Activated T-cell treated with anti-CD3 and anti-CD28 coated beads, Interleukin-2, amount 50 U/mL, for 4 hours (primary cell): ENCODE measurements at regions not wholly inside any gene's neighbourhood (a gene's known extent, or its start where the extent isn't known, plus 50 kb on each side); places are given as distances from the start of the nearest gene placed in this dataset.
"Not testable (repeated sequence)": the region's sequence is repeated elsewhere in the genome, so short reads cannot be mapped to it uniquely, and the experiment has no call there.

ENCODE experiments used
- ATAC-seq, 2 donors: fragments of 200-7000 bp; cut with Tn5 transposase; one replicate each; pipeline ENCODE4 v1.10.0; 2021
- DNase-seq: peaks from one replicate; pipeline ENCODE4 v3.0.0-alpha.2; 2020
- H3K27me3 Mint-ChIP-seq: one replicate; pipeline ENCODE4 v1.8.0; 2021; ENCODE audit warnings: low read depth, mixed read lengths
- H3K36me3 Mint-ChIP-seq: one replicate; pipeline ENCODE4 v1.8.0; 2022; ENCODE audit warnings: mixed read lengths; ENCODE audit not compliant: insufficient read depth
- H3K4me1 Mint-ChIP-seq: one replicate; pipeline ENCODE4 v1.8.0; 2021; ENCODE audit warnings: low read depth, mixed read lengths
- H3K4me3 Mint-ChIP-seq: one replicate; pipeline ENCODE4 v1.8.0; 2021; ENCODE audit warnings: mild to moderate bottlenecking, moderate library complexity, mixed read lengths
- H3K9me3 Mint-ChIP-seq: one replicate; pipeline ENCODE4 v1.8.0; 2021; ENCODE audit warnings: mixed read lengths

GRCh38 chr3:27641271-27641800 lies 80.8 kb downstream of the EOMES start:
- no peaks in the 10 kb centered on the region for H3K27me3 Mint-ChIP-seq
- DNase-seq (no peak), ATAC-seq (no peak)
- no peaks in the 10 kb centered on the region for H3K36me3 Mint-ChIP-seq
- H3K4me1 Mint-ChIP-seq = peaks cover 14% of the 10 kb centered on the region
- no peaks in the 10 kb centered on the region for H3K9me3 Mint-ChIP-seq
- H3K4me3 Mint-ChIP-seq = no peak overlapping the region

GRCh38 chr3:27639271-27639670 lies 82.9 kb downstream of the EOMES start:
- Mint-ChIP-seq H3K36me3 (no peaks in the 10 kb centered on the region), H3K4me3 (no peak overlapping the region), H3K9me3 (no peaks in the 10 kb centered on the region), H3K27me3 (no peaks in the 10 kb centered on the region), H3K4me1 (peaks cover 14% of the 10 kb centered on the region)
- ATAC-seq (peak; percentile 66 to 73), DNase-seq (no peak)

GRCh38 chr3:27638594-27638993 lies 83.5 kb downstream of the EOMES start:
- DNase-seq = no peak
- Mint-ChIP-seq H3K4me1 (peaks cover 17% of the 10 kb centered on the region), H3K4me3 (no peak overlapping the region), H3K27me3 (no peaks in the 10 kb centered on the region), H3K36me3 (no peaks in the 10 kb centered on the region), H3K9me3 (no peaks in the 10 kb centered on the region)
- ATAC-seq = no peak

GRCh38 chr3:27637346-27637995 lies 84.7 kb downstream of the EOMES start:
- Mint-ChIP-seq H3K36me3 (no peaks in the 10 kb centered on the region), H3K4me1 (peaks cover 25% of the 10 kb centered on the region), H3K9me3 (no peaks in the 10 kb centered on the region), H3K4me3 (no peak overlapping the region), H3K27me3 (no peaks in the 10 kb centered on the region)
- ATAC-seq (no peak), DNase-seq (no peak)

- not testable (repeated sequence) for ATAC-seq, H3K9me3 Mint-ChIP-seq, DNase-seq, H3K4me3 Mint-ChIP-seq, H3K27me3 Mint-ChIP-seq, H3K36me3 Mint-ChIP-seq
- H3K4me1 Mint-ChIP-seq = peaks cover 36% of the 10 kb centered on the region
These were observed 87.1 kb downstream of the EOMES start for GRCh38 chr3:27635006-27635405.

GRCh38 chr3:27633224-27633545 lies 88.9 kb downstream of the EOMES start:
- H3K4me3 Mint-ChIP-seq = peak overlapping the region; percentile 90
- no peaks in the 10 kb centered on the region for H3K36me3 Mint-ChIP-seq
- no peaks in the 10 kb centered on the region for H3K9me3 Mint-ChIP-seq
- peak; percentile 42 to 46 for ATAC-seq
- no peak for DNase-seq
- no peaks in the 10 kb centered on the region for H3K27me3 Mint-ChIP-seq
- peaks cover 37% of the 10 kb centered on the region for H3K4me1 Mint-ChIP-seq

GRCh38 chr3:27632431-27633223 lies 89.5 kb downstream of the EOMES start:
- DNase-seq (peak; percentile 32), ATAC-seq (peak; percentile 84 to 85)
- Mint-ChIP-seq H3K4me3 (peak overlapping the region; percentile 90), H3K9me3 (no peaks in the 10 kb centered on the region), H3K27me3 (no peaks in the 10 kb centered on the region), H3K4me1 (peaks cover 42% of the 10 kb centered on the region), H3K36me3 (no peaks in the 10 kb centered on the region)

GRCh38 chr3:27630885-27631284 lies 91.2 kb downstream of the EOMES start:
- peaks cover 50% of the 10 kb centered on the region for H3K4me1 Mint-ChIP-seq
- ATAC-seq = peak; percentile 39 to 47
- no peak for DNase-seq
- no peaks in the 10 kb centered on the region for H3K36me3 Mint-ChIP-seq
- H3K9me3 Mint-ChIP-seq = no peaks in the 10 kb centered on the region
- no peak overlapping the region for H3K4me3 Mint-ChIP-seq
- H3K27me3 Mint-ChIP-seq = no peaks in the 10 kb centered on the region

GRCh38 chr3:27629366-27629765 lies 92.8 kb downstream of the EOMES start:
- ATAC-seq = no peak
- no peak overlapping the region for H3K4me3 Mint-ChIP-seq
- no peaks in the 10 kb centered on the region for H3K9me3 Mint-ChIP-seq
- DNase-seq = no peak
- no peaks in the 10 kb centered on the region for H3K36me3 Mint-ChIP-seq
- no peaks in the 10 kb centered on the region for H3K27me3 Mint-ChIP-seq
- H3K4me1 Mint-ChIP-seq = peaks cover 59% of the 10 kb centered on the region

- no peak for DNase-seq
- peaks cover 52% of the 10 kb centered on the region for H3K4me1 Mint-ChIP-seq
- no peak for ATAC-seq
These were observed 93.9 kb downstream of the EOMES start for GRCh38 chr3:27628026-27628750.

GRCh38 chr3:27626596-27627118 lies 95.5 kb downstream of the EOMES start:
- no peak for ATAC-seq
- no peaks in the 10 kb centered on the region for H3K36me3 Mint-ChIP-seq
- no peaks in the 10 kb centered on the region for H3K27me3 Mint-ChIP-seq
- no peak for DNase-seq
- H3K4me3 Mint-ChIP-seq = no peak overlapping the region
- no peaks in the 10 kb centered on the region for H3K9me3 Mint-ChIP-seq
- peaks cover 44% of the 10 kb centered on the region for H3K4me1 Mint-ChIP-seq

More at GRCh38 chr3:27628026-27628750, 93.9 kb downstream of the EOMES start:
- Mint-ChIP-seq H3K9me3 (no peaks in the 10 kb centered on the region), H3K27me3 (no peaks in the 10 kb centered on the region), H3K36me3 (no peaks in the 10 kb centered on the region), H3K4me3 (no peak overlapping the region)

- H3K27me3 Mint-ChIP-seq = no peaks in the 10 kb centered on the region
- no peak overlapping the region for H3K4me3 Mint-ChIP-seq
- ATAC-seq (no peak), DNase-seq (no peak)
- H3K36me3 Mint-ChIP-seq = no peaks in the 10 kb centered on the region
- no peaks in the 10 kb centered on the region for H3K9me3 Mint-ChIP-seq
- H3K4me1 Mint-ChIP-seq = peaks cover 38% of the 10 kb centered on the region
These were observed 96.3 kb downstream of the EOMES start for GRCh38 chr3:27625864-27626263.

GRCh38 chr3:27623085-27623753 lies 98.9 kb downstream of the EOMES start:
- Mint-ChIP-seq H3K9me3 (no peaks in the 10 kb centered on the region), H3K36me3 (no peaks in the 10 kb centered on the region), H3K4me1 (peaks cover 23% of the 10 kb centered on the region), H3K27me3 (no peaks in the 10 kb centered on the region), H3K4me3 (no peak overlapping the region)
- DNase-seq (no peak), ATAC-seq (no peak)

GRCh38 chr3:27617552-27617951 lies 104.6 kb downstream of the EOMES start:
- Mint-ChIP-seq H3K9me3 (peaks cover 10% of the 10 kb centered on the region), H3K36me3 (peaks cover 2% of the 10 kb centered on the region), H3K4me1 (no peaks in the 10 kb centered on the region), H3K27me3 (no peaks in the 10 kb centered on the region), H3K4me3 (no peak overlapping the region)
- ATAC-seq (no peak), DNase-seq (no peak)
